Testis (tissue), 2 donors: ENCODE measurements at regions not wholly inside any gene's neighbourhood (a gene's known extent, or its start where the extent isn't known, plus 50 kb on each side); places are given as distances from the start of the nearest gene placed in this dataset.

Experiments
- DNase-seq: peaks from one replicate; pipeline ENCODE4 v3.0.0-alpha.2; 2019
- H3K27ac ChIP-seq, 2 donors: fragments of 200-600 bp; sonication (generic); one replicate each; pipeline ENCODE4 v1.5.1; 2019
- H3K27me3 ChIP-seq: fragments of 200-600 bp; sonication (generic); one replicate; pipeline ENCODE4 v1.5.1; 2019
- H3K36me3 ChIP-seq: fragments of 200-600 bp; sonication (generic); one replicate; pipeline ENCODE4 v1.5.1; 2017; ENCODE audit warnings: low read depth; ENCODE audit errors: missing control alignments
- H3K4me1 ChIP-seq: fragments of 200-600 bp; sonication (generic); one replicate; pipeline ENCODE4 v1.5.1; 2019
- H3K4me3 ChIP-seq, 2 donors: fragments of 200-600 bp; sonication (generic); one replicate each; pipeline ENCODE4 v1.5.1; 2017 to 2019
- H3K9me3 ChIP-seq: fragments of 200-600 bp; sonication (generic); one replicate; pipeline ENCODE4 v1.5.1; 2017
- POLR2A ChIP-seq: fragments of 450-650 bp; IDR thresholded peaks from one replicate; pipeline ENCODE4 v1.6.1; 2017; ENCODE audit warnings: antibody characterized with exemption, mild to moderate bottlenecking, moderate library complexity
- WGBS, 2 donors: methylation state at CpG; one replicate each; pipeline ENCODE4 v1.1.5; 2018; 5-methylcytosine and 5-hydroxymethylcytosine counted together
- intact Hi-C: fragments of 100-400 bp; cut with DNase I; formaldehyde crosslinking; loops from one replicate; pipeline ENCODE4 v1.15.1; 2023; ENCODE audit warnings: low total_unique reads
- TF ChIP-seq, protein P1 (sequence below), 3 experiments: fragments of 450-650 bp in 2 of 3; fragments of 200-600 bp in 1 of 3; sonication (generic) in 1 of 3; IDR thresholded peaks; one replicate each; pipeline ENCODE4 v1.5.1; 2016 to 2019; ENCODE audit warnings: antibody characterized with exemption in 3 of 3, mild to moderate bottlenecking in 2 of 3, moderate library complexity in 1 of 3

DNA sequence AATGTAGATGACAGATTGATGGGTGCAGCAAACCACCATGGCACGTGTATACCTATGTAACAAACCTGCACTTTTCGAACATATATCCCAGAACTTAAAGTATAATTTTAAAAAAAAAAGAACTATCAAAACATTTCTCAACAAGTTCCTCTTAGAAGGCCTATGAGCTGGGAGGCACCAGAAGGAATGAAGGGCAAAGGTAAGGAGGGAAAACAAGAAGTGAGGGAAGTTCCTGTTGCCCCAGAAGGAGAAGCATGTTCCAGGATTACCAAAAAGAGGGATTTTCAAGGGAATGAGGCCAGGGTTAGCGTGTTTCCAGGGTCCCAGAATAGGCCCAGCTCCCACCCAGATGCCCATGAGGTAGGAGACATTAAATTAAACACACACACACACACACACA is 361.0 kb downstream of the SETD4 start:
- Histone ChIP-seq H3K36me3 (no peaks in the 10 kb centered on the region), H3K9me3 (no peaks in the 10 kb centered on the region), H3K27me3 (no peaks in the 10 kb centered on the region), H3K27ac (no peak overlapping the region), H3K4me3 (no peak overlapping the region), H3K4me1 (peaks cover 17% of the 10 kb centered on the region)
- TF ChIP-seq POLR2A, result no peak
- TF ChIP-seq, protein P1, sequence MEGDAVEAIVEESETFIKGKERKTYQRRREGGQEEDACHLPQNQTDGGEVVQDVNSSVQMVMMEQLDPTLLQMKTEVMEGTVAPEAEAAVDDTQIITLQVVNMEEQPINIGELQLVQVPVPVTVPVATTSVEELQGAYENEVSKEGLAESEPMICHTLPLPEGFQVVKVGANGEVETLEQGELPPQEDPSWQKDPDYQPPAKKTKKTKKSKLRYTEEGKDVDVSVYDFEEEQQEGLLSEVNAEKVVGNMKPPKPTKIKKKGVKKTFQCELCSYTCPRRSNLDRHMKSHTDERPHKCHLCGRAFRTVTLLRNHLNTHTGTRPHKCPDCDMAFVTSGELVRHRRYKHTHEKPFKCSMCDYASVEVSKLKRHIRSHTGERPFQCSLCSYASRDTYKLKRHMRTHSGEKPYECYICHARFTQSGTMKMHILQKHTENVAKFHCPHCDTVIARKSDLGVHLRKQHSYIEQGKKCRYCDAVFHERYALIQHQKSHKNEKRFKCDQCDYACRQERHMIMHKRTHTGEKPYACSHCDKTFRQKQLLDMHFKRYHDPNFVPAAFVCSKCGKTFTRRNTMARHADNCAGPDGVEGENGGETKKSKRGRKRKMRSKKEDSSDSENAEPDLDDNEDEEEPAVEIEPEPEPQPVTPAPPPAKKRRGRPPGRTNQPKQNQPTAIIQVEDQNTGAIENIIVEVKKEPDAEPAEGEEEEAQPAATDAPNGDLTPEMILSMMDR (IDR thresholded peaks at IDR 0.05), result no peak
- no peak for DNase-seq
- intact Hi-C loops, result no loop called here
- 90 to 91% methylated on average over 3 of the region's 3 CpGs for WGBS, 2 donors

GRCh38 chr21:35697321-35697808 is 363.0 kb downstream of the SETD4 start:
- Histone ChIP-seq H3K4me1 (peaks cover 17% of the 10 kb centered on the region), H3K27ac (peak overlapping the region; percentile 2 to 53), H3K4me3 (no peak overlapping the region), H3K27me3 (no peaks in the 10 kb centered on the region), H3K36me3 (no peaks in the 10 kb centered on the region), H3K9me3 (no peaks in the 10 kb centered on the region)
- TF ChIP-seq POLR2A, result no peak
- TF ChIP-seq, protein P1 (IDR thresholded peaks at IDR 0.05), result no peak
- intact Hi-C loops, result no loop called here
- peak; percentile 90 for DNase-seq
- 24 to 31% methylated on average over 3 of the region's 3 CpGs for WGBS, 2 donors

- DNase-seq, result no peak
- intact Hi-C loops, result no loop called here
- no peaks in the 10 kb centered on the region for H3K9me3 ChIP-seq
- no peaks in the 10 kb centered on the region for H3K27me3 ChIP-seq
- WGBS, 2 donors, result 41 to 49% methylated on average over 2 of the region's 2 CpGs
- H3K4me1 ChIP-seq, result peaks cover 17% of the 10 kb centered on the region
- TF ChIP-seq, protein P1 (IDR thresholded peaks at IDR 0.05), result peak in 1 of 3 experiments; percentile 5
- no peak for TF ChIP-seq POLR2A
- no peak overlapping the region for H3K4me3 ChIP-seq
- H3K27ac ChIP-seq, result no peak overlapping the region
- H3K36me3 ChIP-seq, result no peaks in the 10 kb centered on the region
Observed at GRCh38 chr21:35696644-35697043, 363.7 kb downstream of the SETD4 start.

DNA sequence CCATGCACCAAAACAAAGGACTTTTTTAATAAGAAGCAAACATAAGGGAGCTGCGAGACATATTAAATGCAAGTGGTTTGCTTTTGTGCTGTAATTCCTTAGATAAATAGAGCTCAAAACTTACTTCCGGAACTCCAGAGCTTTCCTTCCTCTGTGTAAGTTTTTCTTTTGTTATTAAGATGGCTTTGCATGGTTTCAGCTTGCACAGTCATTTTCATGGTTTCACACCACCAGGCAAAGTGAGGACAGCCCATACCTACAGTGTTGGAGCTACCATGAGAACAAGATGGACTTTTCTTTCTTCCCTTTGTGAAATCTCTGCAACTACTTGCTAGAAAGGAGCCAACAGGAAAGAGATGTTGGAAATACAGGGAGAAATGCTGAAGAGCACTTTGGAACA is 368.0 kb downstream of the SETD4 start:
- H3K27me3 ChIP-seq, result no peaks in the 10 kb centered on the region
- WGBS, 2 donors, result 71 to 75% methylated on average over 2 of the region's 2 CpGs
- no peak overlapping the region for H3K27ac ChIP-seq
- no peak for TF ChIP-seq POLR2A
- TF ChIP-seq, protein P1 (IDR thresholded peaks at IDR 0.05), result no peak
- intact Hi-C loops, result no loop called here
- no peak overlapping the region for H3K4me3 ChIP-seq
- H3K9me3 ChIP-seq, result no peaks in the 10 kb centered on the region
- peaks cover 21% of the 10 kb centered on the region for H3K4me1 ChIP-seq
- no peak for DNase-seq
- H3K36me3 ChIP-seq, result no peaks in the 10 kb centered on the region

DNA sequence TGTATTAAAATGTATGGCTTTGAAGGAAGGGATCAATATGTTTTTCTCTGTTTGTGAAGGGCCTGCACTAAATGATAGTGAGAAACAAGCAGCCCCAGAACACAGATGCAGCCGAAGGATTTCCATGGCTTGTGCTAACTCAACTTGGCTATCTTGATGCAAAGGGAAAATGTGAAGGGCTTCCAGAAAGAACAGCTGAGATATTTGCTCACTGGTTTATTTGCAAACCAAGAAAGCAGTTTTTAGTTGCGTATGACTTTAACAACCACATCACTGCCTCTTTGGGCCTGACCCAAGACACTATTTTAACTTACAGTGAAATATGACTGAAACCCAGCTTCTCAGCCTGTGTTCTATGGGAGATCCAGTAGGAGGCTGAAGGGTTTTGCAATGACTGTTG is 369.9 kb downstream of the SETD4 start:
- Histone ChIP-seq H3K4me1 (peaks cover 31% of the 10 kb centered on the region), H3K4me3 (no peak overlapping the region), H3K9me3 (no peaks in the 10 kb centered on the region), H3K27ac (peak overlapping the region; percentile 23 to 71), H3K27me3 (no peaks in the 10 kb centered on the region), H3K36me3 (no peaks in the 10 kb centered on the region)
- intact Hi-C loops, result no loop called here
- no peak for TF ChIP-seq POLR2A
- TF ChIP-seq, protein P1 (IDR thresholded peaks at IDR 0.05), result no peak
- 45 to 57% methylated on average over 2 of the region's 2 CpGs for WGBS, 2 donors
- DNase-seq, result no peak
